A549 (cell line): ENCODE measurements at regions not wholly inside any gene's neighbourhood (a gene's known extent, or its start where the extent isn't known, plus 50 kb on each side); places are given as distances from the start of the nearest gene placed in this dataset.
"Not testable (repeated sequence)": the region's sequence is repeated elsewhere in the genome, so short reads cannot be mapped to it uniquely, and the experiment has no call there.

Experiments used
- ATAC-seq, 2 experiments: fragments of 200-7000 bp in 1 of 2; fragments of >200 bp in 1 of 2; cut with Nextera tagmentation in 1 of 2; cut with Tn5 transposase in 1 of 2; 3 replicates each; pipeline versions ENCODE4 v1.8.0 to v1.9.1; 2018 to 2020; ENCODE audit warnings: mild to moderate bottlenecking in 1 of 2, moderate library complexity in 1 of 2
- CTCF ChIA-PET: fragments of 300-600 bp; sonication (Branson Sonifier 250); formaldehyde crosslinking; extraction: SDS; loops from one replicate; lab custom pipeline; 2021; ENCODE audit warnings: antibody characterized with exemption, inconsistent platforms; lab: Yijun Ruan, JAX
- POLR2A ChIA-PET: fragments of 350-600 bp; formaldehyde crosslinking; extraction: SDS; loops from one replicate; lab custom pipeline; 2021; ENCODE audit warnings: antibody characterized with exemption, inconsistent platforms; lab: Yijun Ruan, JAX
- DNase-seq, 2 experiments: peaks; one replicate each; pipeline versions ENCODE4 v3.0.0 to v3.0.0-alpha.2; 2011 to 2016; ENCODE audit warnings: low read depth in 1 of 2, low spot score in 1 of 2
- FAIRE-seq: peaks from 2 replicates; lab custom pipeline; 2011; peaks lifted over from hg19 to GRCh38; lab: Jason Lieb, UNC
- H3K27ac ChIP-seq, 2 experiments: fragments of >200 bp; sonication (Bioruptor Twin); formaldehyde crosslinking; 3 replicates each; pipeline ENCODE4 v1.5.1; 2016 to 2017
- H3K4me1 ChIP-seq: fragments of >200 bp; sonication (Bioruptor Twin); formaldehyde crosslinking; 3 replicates; pipeline ENCODE4 v1.6.1; 2016
- H3K4me2 ChIP-seq: fragments of >200 bp; sonication (Bioruptor Twin); formaldehyde crosslinking; 3 replicates; pipeline ENCODE4 v1.6.1; 2016
- H3K4me3 ChIP-seq: fragments of >200 bp; sonication (Bioruptor Twin); formaldehyde crosslinking; 3 replicates; pipeline ENCODE4 v1.5.1; 2016
- H3K9me3 ChIP-seq: fragments of >200 bp; sonication (Bioruptor Twin); formaldehyde crosslinking; 3 replicates; pipeline ENCODE4 v1.6.1; 2016
- BHLHE40 ChIP-seq: IDR thresholded peaks from 2 replicates; pipeline ENCODE4 v1.6.1; 2012; ENCODE audit warnings: low read depth, low read length, inconsistent platforms
- CEBPB ChIP-seq, 2 experiments: fragments of >200 bp in 1 of 2; sonication (Bioruptor Twin) in 1 of 2; formaldehyde crosslinking in 1 of 2; IDR thresholded peaks; 2 replicates each; pipeline ENCODE4 v1.6.1; 2012 to 2016
- CHD2 ChIP-seq: fragments of 150-350 bp; IDR thresholded peaks from 2 replicates; pipeline ENCODE4 v1.6.1; 2014; ENCODE audit warnings: low read length; ENCODE audit not compliant: partially characterized antibody
- CHD4 ChIP-seq: fragments of 200-600 bp; sonication (generic); IDR thresholded peaks from 2 replicates; pipeline ENCODE4 v1.6.1; 2016; ENCODE audit warnings: antibody characterized with exemption, mild to moderate bottlenecking, borderline replicate concordance
- EHF ChIP-seq: fragments of 250-450 bp; sonication (Bioruptor Pico); IDR thresholded peaks from 2 replicates; pipeline ENCODE4 v1.5.0; 2020; ENCODE audit warnings: mild to moderate bottlenecking
- EHMT2 ChIP-seq: fragments of 200-600 bp; sonication (generic); IDR thresholded peaks from 2 replicates; pipeline ENCODE4 v1.6.1; 2016; ENCODE audit warnings: antibody characterized with exemption, low read depth, mild to moderate bottlenecking, moderate library complexity
- EP300 ChIP-seq, 2 experiments: fragments of >200 bp; sonication (Bioruptor Twin); formaldehyde crosslinking; IDR thresholded peaks; 2 replicates in 1 of 2; 3 replicates in 1 of 2; pipeline ENCODE4 v1.6.1; 2016 to 2017
- ESRRA ChIP-seq: fragments of 150-350 bp; IDR thresholded peaks from 2 replicates; pipeline ENCODE4 v1.6.1; 2014; ENCODE audit warnings: mild to moderate bottlenecking, low read length, borderline replicate concordance
- FOSB ChIP-seq: fragments of 250-450 bp; sonication (Bioruptor Pico); IDR thresholded peaks from 2 replicates; pipeline ENCODE4 v1.5.0; 2020; ENCODE audit warnings: mild to moderate bottlenecking, moderate library complexity
- GATA3 ChIP-seq: IDR thresholded peaks from 2 replicates; pipeline ENCODE4 v1.6.1; 2012; ENCODE audit warnings: borderline replicate concordance
- JUNB ChIP-seq: fragments of >200 bp; sonication (Bioruptor Twin); formaldehyde crosslinking; IDR thresholded peaks from 2 replicates; pipeline ENCODE4 v1.6.1; 2016
- KDM1A ChIP-seq: fragments of 200-600 bp; sonication (generic); IDR thresholded peaks from 2 replicates; pipeline ENCODE4 v1.6.1; 2016; ENCODE audit warnings: low read depth, mild to moderate bottlenecking
- KDM5A ChIP-seq: fragments of 200-600 bp; sonication (generic); IDR thresholded peaks from 2 replicates; pipeline ENCODE4 v1.6.1; 2016; ENCODE audit warnings: antibody characterized with exemption, mild to moderate bottlenecking
- MAZ ChIP-seq: fragments of 150-350 bp; IDR thresholded peaks from 2 replicates; pipeline ENCODE4 v1.6.1; 2014; ENCODE audit warnings: antibody characterized with exemption, low read depth, low read length, borderline replicate concordance
- MYC ChIP-seq: IDR thresholded peaks from 2 replicates; pipeline ENCODE4 v1.6.1; 2012; ENCODE audit warnings: mild to moderate bottlenecking, inconsistent platforms, low read length, improper control_type of control experiment, borderline replicate concordance
- NR3C1 ChIP-seq: fragments of >200 bp; sonication (Bioruptor Twin); formaldehyde crosslinking; IDR thresholded peaks from 3 replicates; pipeline ENCODE4 v1.6.1; 2017
- RNF2 ChIP-seq: fragments of 200-600 bp; sonication (generic); IDR thresholded peaks from 2 replicates; pipeline ENCODE4 v1.6.1; 2016; ENCODE audit warnings: low read depth, mild to moderate bottlenecking, antibody characterized with exemption, moderate library complexity, borderline replicate concordance
- SMC3 ChIP-seq: fragments of >200 bp; sonication (Bioruptor Twin); formaldehyde crosslinking; IDR thresholded peaks from 3 replicates; pipeline ENCODE4 v1.6.1; 2018; ENCODE audit warnings: inconsistent platforms
- TP53 ChIP-seq: fragments of 250-450 bp; sonication (Bioruptor Pico); IDR thresholded peaks from 2 replicates; pipeline ENCODE4 v1.5.0; 2021; ENCODE audit warnings: mild to moderate bottlenecking, moderate library complexity
- ZSCAN20 ChIP-seq: fragments of 250-450 bp; sonication (Bioruptor Pico); IDR thresholded peaks from 2 replicates; pipeline ENCODE4 v1.8.0; 2022; ENCODE audit warnings: mild to moderate bottlenecking, moderate library complexity
- WGBS: methylation state at CpG from one replicate; pipeline ENCODE4 v1.1.6; 2017; ENCODE audit errors: missing lambda C conversion rate; 5-methylcytosine and 5-hydroxymethylcytosine counted together
- TF ChIP-seq, protein P1 (sequence below): fragments of >200 bp; sonication (Bioruptor Twin); formaldehyde crosslinking; IDR thresholded peaks from 3 replicates; pipeline ENCODE4 v1.6.1; 2016
- TF ChIP-seq, protein P2 (sequence below): IDR thresholded peaks from 2 replicates; pipeline ENCODE4 v1.6.1; 2012; ENCODE audit warnings: low read depth, borderline replicate concordance
- TF ChIP-seq, protein P3 (sequence below): fragments of >200 bp; sonication (Bioruptor Twin); formaldehyde crosslinking; IDR thresholded peaks from 2 replicates; pipeline ENCODE4 v1.6.1; 2016
- TF ChIP-seq, protein P4 (sequence below): fragments of 250-450 bp; sonication (Bioruptor Pico); IDR thresholded peaks from 2 replicates; pipeline ENCODE4 v1.5.0; 2021; ENCODE audit warnings: mild to moderate bottlenecking, moderate library complexity, borderline replicate concordance
- TF ChIP-seq, protein P5 (sequence below): IDR thresholded peaks from 2 replicates; pipeline ENCODE4 v1.6.1; 2012
- TF ChIP-seq, protein P6 (sequence below): fragments of 450-650 bp; IDR thresholded peaks from 2 replicates; pipeline ENCODE4 v1.6.1; 2014; ENCODE audit warnings: antibody characterized with exemption
- TF ChIP-seq, protein P7 (sequence below): fragments of 250-450 bp; sonication (Bioruptor Pico); IDR thresholded peaks from 2 replicates; pipeline ENCODE4 v1.5.0; 2020; ENCODE audit warnings: low read depth, mild to moderate bottlenecking, moderate library complexity

DNA sequence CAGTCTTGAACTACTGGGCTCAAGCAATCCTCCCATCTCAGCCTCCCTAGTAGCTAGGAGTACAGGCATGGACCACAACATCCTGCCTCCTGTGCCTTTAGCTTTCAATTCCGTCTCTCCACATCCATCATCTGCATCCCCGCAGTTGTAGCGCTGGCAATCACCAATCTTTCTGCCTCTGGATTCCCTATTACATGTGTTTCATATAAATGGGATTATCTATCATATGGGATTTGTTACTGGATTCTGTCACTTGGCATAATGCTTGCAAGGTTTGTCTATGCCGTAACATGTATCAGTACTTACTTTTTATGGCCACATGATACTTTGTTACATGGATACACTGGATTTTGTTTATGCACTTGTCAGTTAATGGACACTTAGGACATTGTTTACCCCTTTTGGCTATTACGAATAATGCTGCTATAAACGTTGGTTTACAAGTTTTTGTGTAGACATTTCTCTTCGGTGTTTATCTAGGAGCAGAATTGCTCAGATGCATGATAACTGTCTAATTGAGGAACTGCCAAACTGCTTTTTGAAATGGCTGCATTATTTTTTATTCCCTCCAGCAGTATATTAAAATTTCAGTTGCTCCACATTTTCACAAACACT lies 1223.9 kb downstream of the FOXD4L5 start:
- no peak for FAIRE-seq
- ATAC-seq = no peak

DNA sequence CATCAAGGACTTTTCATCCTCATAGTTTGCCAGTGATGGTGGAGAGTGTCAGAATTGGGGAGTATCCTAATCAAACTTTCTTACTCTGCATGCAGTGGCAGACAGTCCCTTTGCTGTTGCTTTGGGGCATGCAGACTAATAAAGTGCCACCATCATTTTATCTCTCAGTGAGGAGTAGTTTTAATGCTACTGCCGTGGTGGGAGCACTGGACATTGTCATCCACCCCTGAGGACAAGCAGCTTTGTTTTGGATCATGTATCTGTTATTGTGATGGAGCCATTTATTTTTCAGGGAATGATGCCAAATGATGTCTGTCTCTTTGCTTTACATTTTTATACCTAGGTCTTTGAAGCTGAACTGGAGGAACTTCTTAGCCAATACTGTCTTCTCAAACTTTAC lies 1226.9 kb downstream of the FOXD4L5 start:
- H3K9me3 ChIP-seq, H3K27ac ChIP-seq, H3K4me2 ChIP-seq, ATAC-seq, DNase-seq, H3K4me1 ChIP-seq, CTCF ChIA-PET, H3K4me3 ChIP-seq, POLR2A ChIA-PET, FAIRE-seq: not testable (repeated sequence)
- WGBS = 0% methylated on average over 1 of the region's 1 CpG

More for the DNA sequence above, 1223.9 kb downstream of the FOXD4L5 start:
- Histone ChIP-seq H3K9me3 (no peaks in the 10 kb centered on the region), H3K4me1 (no peaks in the 10 kb centered on the region), H3K4me3 (no peak overlapping the region), H3K27ac (no peak overlapping the region), H3K4me2 (no peak overlapping the region)
- 12% methylated on average over 7 of the region's 7 CpGs for WGBS
- TF ChIP-seq RNF2 (no peak), BHLHE40 (no peak), CHD2 (no peak), CHD4 (no peak), TP53 (no peak), ESRRA (no peak), ZSCAN20 (CRISPR knock-in tag) (no peak), EP300 (IDR thresholded peaks at IDR 0.05) (no peak)
- TF ChIP-seq, protein P1, sequence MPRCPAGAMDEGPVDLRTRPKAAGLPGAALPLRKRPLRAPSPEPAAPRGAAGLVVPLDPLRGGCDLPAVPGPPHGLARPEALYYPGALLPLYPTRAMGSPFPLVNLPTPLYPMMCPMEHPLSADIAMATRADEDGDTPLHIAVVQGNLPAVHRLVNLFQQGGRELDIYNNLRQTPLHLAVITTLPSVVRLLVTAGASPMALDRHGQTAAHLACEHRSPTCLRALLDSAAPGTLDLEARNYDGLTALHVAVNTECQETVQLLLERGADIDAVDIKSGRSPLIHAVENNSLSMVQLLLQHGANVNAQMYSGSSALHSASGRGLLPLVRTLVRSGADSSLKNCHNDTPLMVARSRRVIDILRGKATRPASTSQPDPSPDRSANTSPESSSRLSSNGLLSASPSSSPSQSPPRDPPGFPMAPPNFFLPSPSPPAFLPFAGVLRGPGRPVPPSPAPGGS = no peak
- TF ChIP-seq, protein P2, sequence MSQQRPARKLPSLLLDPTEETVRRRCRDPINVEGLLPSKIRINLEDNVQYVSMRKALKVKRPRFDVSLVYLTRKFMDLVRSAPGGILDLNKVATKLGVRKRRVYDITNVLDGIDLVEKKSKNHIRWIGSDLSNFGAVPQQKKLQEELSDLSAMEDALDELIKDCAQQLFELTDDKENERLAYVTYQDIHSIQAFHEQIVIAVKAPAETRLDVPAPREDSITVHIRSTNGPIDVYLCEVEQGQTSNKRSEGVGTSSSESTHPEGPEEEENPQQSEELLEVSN = no peak
- ChIA-PET CTCF (no interaction called here), POLR2A (no interaction called here)
- DNase-seq = no peak

DNA sequence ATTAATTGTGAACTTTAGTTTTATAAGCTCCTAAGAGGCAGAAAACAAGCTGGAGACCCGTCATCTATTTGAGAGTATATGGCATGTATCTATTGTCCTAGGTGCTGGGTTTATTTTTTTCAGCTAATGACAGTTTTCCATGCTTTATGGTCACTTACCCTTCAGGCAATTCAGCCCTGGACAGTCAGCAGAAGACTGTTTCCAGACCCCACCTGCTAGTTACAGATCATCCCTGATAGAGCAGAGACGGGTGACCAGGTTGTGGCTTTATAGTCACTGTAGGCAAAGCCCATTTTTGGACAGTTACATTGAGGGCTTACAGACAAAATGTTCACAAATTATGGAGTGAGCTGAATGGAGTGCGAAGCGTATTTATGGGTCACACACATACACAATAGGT lies 1227.5 kb downstream of the FOXD4L5 start:
- WGBS = 2% methylated on average over 4 of the region's 4 CpGs
- ChIA-PET CTCF (no interaction called here), POLR2A (no interaction called here)
- Histone ChIP-seq H3K27ac (no peak overlapping the region), H3K4me3 (no peak overlapping the region), H3K4me2 (no peak overlapping the region), H3K9me3 (no peaks in the 10 kb centered on the region), H3K4me1 (no peaks in the 10 kb centered on the region)
- ATAC-seq (no peak), FAIRE-seq (no peak), DNase-seq (no peak)
- TF ChIP-seq ZSCAN20 (CRISPR knock-in tag) = no peak
- TF ChIP-seq, protein P3, sequence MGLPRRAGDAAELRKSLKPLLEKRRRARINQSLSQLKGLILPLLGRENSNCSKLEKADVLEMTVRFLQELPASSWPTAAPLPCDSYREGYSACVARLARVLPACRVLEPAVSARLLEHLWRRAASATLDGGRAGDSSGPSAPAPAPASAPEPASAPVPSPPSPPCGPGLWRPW = no peak
- TF ChIP-seq FOSB = no peak
- TF ChIP-seq EHMT2 = no peak
- TF ChIP-seq KDM1A = no peak
- no peak for TF ChIP-seq CEBPB (IDR thresholded peaks at IDR 0.05)
- TF ChIP-seq, protein P4, sequence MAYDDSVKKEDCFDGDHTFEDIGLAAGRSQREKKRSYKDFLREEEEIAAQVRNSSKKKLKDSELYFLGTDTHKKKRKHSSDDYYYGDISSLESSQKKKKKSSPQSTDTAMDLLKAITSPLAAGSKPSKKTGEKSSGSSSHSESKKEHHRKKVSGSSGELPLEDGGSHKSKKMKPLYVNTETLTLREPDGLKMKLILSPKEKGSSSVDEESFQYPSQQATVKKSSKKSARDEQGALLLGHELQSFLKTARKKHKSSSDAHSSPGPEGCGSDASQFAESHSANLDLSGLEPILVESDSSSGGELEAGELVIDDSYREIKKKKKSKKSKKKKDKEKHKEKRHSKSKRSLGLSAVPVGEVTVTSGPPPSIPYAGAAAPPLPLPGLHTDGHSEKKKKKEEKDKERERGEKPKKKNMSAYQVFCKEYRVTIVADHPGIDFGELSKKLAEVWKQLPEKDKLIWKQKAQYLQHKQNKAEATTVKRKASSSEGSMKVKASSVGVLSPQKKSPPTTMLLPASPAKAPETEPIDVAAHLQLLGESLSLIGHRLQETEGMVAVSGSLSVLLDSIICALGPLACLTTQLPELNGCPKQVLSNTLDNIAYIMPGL = no peak
- TF ChIP-seq, protein P5, sequence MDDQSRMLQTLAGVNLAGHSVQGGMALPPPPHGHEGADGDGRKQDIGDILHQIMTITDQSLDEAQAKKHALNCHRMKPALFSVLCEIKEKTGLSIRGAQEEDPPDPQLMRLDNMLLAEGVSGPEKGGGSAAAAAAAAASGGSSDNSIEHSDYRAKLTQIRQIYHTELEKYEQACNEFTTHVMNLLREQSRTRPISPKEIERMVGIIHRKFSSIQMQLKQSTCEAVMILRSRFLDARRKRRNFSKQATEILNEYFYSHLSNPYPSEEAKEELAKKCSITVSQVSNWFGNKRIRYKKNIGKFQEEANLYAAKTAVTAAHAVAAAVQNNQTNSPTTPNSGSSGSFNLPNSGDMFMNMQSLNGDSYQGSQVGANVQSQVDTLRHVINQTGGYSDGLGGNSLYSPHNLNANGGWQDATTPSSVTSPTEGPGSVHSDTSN = no peak
- no peak for TF ChIP-seq GATA3
- TF ChIP-seq, protein P6, sequence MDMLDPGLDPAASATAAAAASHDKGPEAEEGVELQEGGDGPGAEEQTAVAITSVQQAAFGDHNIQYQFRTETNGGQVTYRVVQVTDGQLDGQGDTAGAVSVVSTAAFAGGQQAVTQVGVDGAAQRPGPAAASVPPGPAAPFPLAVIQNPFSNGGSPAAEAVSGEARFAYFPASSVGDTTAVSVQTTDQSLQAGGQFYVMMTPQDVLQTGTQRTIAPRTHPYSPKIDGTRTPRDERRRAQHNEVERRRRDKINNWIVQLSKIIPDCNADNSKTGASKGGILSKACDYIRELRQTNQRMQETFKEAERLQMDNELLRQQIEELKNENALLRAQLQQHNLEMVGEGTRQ = no peak
- no peak for TF ChIP-seq EP300 (IDR thresholded peaks at IDR 0.05)
- TF ChIP-seq MAZ = no peak
- TF ChIP-seq JUNB = no peak
- no peak for TF ChIP-seq KDM5A
- TF ChIP-seq, protein P7, sequence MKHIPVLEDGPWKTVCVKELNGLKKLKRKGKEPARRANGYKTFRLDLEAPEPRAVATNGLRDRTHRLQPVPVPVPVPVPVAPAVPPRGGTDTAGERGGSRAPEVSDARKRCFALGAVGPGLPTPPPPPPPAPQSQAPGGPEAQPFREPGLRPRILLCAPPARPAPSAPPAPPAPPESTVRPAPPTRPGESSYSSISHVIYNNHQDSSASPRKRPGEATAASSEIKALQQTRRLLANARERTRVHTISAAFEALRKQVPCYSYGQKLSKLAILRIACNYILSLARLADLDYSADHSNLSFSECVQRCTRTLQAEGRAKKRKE (CRISPR knock-in tag) = no peak
- TF ChIP-seq NR3C1 = no peak
- TF ChIP-seq MYC = no peak
- TF ChIP-seq EHF (CRISPR knock-in tag) = no peak
- no peak for TF ChIP-seq TP53
- TF ChIP-seq SMC3 = no peak

DNA sequence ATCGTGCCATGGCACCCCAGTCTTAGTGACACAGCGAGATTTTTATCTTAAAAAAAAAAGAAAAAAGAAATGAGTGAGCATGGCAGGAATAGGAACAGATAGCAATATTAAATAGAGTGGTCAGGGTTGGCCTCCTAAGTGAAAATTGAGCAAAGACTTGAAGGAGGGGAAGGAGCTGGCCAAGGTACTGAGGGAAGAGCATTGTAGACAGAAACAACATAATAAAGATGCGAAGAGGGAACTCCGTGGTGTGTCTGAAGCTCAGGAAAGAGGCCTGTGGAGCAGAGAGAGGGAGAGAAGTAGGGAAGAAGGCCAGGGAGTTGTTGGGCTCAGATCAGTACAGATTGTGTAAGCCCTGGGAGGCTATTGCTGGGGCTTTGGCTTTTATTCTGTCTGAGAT lies 1256.1 kb downstream of the FOXD4L5 start:
- ATAC-seq, FAIRE-seq, POLR2A ChIA-PET, H3K4me2 ChIP-seq, H3K4me1 ChIP-seq, H3K9me3 ChIP-seq, H3K27ac ChIP-seq, H3K4me3 ChIP-seq, CTCF ChIA-PET, DNase-seq: not testable (repeated sequence)
- 0% methylated on average over 4 of the region's 4 CpGs for WGBS
